Heart left ventricle (tissue), 13 donors: ENCODE measurements at regions not wholly inside any gene's neighbourhood (a gene's known extent, or its start where the extent isn't known, plus 50 kb on each side); places are given as distances from the start of the nearest gene placed in this dataset.

Experiments
- CTCF ChIP-seq, 12 donors: fragments of 200-600 bp; sonication (generic) in 4 of 12; IDR thresholded peaks; one replicate each; pipeline versions ENCODE4 v1.5.0 to v1.8.0; 2018 to 2022; ENCODE audit warnings: antibody characterized with exemption in 12 of 12, mild to moderate bottlenecking in 5 of 12
- POLR2A ChIP-seq, 2 donors: fragments of 450-650 bp; IDR thresholded peaks; one replicate each; pipeline ENCODE4 v1.6.1; 2017; ENCODE audit warnings: antibody characterized with exemption in 2 of 2, mild to moderate bottlenecking in 2 of 2, moderate library complexity in 2 of 2
- donor health status: ischemic (EF 13 %, LVEDD 7.1; RV severe dilation, severe dysfunction).
- donor health status: DM: no; HTN: yes; CAD: no.
- donor health status: DM: no; HTN: no; CAD: no.
- donor health status: ischemic (EF 25% LVEDD 6.9; RV normal size, moderate dysfunction).
- donor health status: ischemic (EF 25% LVEDD 5.7; RV mildly dilated, moderate dysfunction).
- donor health status: ischemic (EF 35%, LVEDD 5.7; RV mildly dilated, moderate dysfunction).
- donor health status: nonischemic (EF 11% LVEDD 7.7; RV severe dilation, severe dysfunction).
- donor health status: DM: yes; HTN: yes; CAD: no.
- donor health status: PGD.
- donor health status: ischemic (EF 29% LVEDD 5.4; RV normal size, mild dysfunction).
- donor health status: nonischemic (EF 23%, LVEDD 6.1; RV moderate dilation, normal function).

- TF ChIP-seq CTCF (IDR thresholded peaks at IDR 0.05) (no peak), POLR2A (IDR thresholded peaks at IDR 0.05) (no peak)
These were observed 60.9 kb upstream of the IL1R1 start for GRCh38 chr2:102081606-102082005.
